ENCODE measurements at regions not wholly inside any gene's neighbourhood (a gene's known extent, or its start where the extent isn't known, plus 50 kb on each side); places are given as distances from the start of the nearest gene placed in this dataset.

DNA sequence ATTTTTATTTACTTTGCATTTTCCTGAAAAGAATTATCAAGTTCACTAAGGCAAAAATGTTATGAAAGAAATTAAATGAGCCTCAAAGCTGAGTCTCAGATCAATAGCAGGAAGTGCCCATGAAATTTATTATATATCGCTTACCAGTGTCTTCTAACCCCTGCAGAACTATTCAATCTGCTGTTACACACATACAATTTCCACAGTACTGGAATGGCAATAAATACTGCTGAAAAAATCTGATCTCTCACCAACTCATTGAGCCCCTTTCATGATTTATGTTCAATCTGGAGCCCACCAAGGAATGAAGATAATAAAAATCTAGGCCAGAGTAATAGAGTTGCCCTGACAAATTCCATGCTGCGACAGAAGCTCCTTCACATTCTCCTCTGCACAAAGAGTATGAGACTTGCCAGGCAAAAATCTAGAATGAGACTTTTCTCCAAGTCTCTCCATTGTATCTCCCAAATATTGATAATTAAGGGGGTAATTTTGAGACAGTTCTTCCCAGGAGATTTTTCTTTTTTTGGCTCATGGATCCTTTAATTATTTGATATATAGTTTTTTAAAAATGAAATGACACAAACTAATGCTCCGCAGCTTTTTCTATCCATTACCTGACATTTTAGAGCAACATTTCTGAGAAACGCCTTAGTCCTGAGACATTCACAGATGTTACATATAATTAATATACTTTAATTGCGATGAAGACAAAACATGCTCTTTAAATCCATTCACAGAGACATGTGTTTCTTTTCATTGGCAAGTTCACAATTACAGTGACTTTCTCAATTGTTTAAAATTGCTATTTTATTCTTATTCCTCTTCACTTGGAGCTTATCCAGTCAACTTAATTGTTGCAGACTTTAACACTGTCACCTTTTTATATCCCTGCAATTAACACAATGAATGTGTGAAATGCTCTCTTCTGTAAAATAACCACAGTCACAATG is 1020.4 kb downstream of the CBLN2 start:
- no peak for DNase-seq (ENCODE audit: low read depth in 2 of 2)

DNA sequence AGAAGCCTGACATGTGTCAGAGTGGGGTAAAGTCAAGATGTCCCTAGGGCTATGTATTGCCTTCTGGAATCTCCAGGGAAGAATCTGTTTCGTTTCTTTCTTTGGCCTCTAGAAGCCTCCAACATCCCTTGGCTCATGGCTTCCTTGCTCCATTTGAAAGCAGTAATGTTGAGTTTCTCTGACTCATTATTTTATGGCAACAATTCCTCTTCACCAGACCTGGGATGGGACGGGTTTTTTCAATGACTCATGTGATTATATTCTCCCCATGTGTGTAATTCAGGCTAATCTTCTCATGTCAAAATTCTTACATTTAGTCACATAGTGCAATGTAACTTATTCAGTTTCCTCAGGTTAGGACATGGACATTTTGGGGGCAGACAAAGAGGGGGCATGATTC is 1038.6 kb downstream of the CBLN2 start:
- DNase-seq (ENCODE audit: low read depth in 2 of 2): no peak

- no peak for DNase-seq (ENCODE audit: low read depth in 2 of 2)
These were observed 1040.9 kb downstream of the CBLN2 start for GRCh38 chr18:71503222-71503621.

- no peak for DNase-seq (ENCODE audit: low read depth in 2 of 2)
These were observed 1058.5 kb downstream of the CBLN2 start for GRCh38 chr18:71485611-71486010.

DNA sequence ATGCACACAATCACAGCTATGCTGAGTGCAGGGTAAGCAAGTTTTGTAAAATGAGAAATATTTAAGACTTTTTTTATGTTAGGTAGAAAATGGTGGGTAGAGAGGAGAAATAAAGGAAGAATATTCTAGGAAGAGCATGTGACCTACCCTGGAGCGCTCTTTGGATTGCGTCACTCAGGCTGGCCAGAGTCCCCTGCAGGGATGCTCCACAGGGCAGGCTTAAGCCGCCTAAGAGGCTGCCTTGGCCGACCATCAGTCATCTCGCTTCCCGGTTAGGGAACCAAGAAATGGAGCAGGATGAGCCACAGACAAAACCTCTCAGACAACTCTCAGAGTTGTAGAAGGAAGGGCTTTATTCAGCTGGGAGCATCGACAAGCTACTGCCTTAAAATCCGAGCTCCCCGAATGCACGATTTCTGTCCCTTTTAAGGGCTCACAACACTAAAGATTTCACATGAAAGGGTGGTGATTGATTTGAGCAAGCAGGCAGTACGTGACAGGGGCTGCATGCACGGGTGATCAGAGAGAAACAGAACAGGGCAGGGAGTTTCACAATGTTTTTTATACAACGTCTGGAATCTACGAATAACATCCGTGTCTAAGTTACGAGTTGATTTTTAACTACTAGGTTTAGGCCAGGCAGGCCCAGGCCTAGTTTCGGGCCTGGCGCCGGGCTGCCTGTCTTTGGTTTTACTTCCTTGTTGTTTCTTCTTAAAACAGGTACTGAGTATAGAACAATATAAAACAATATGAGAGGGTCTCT is 1072.0 kb downstream of the CBLN2 start:
- no peak for DNase-seq (ENCODE audit: low read depth in 2 of 2)

GRCh38 chr18:71456206-71456605 is 1087.9 kb downstream of the CBLN2 start:
- no peak for DNase-seq (ENCODE audit: low read depth in 2 of 2)

GRCh38 chr18:71450257-71450656 is 1093.9 kb downstream of the CBLN2 start:
- DNase-seq (ENCODE audit: low read depth in 2 of 2): no peak

DNA sequence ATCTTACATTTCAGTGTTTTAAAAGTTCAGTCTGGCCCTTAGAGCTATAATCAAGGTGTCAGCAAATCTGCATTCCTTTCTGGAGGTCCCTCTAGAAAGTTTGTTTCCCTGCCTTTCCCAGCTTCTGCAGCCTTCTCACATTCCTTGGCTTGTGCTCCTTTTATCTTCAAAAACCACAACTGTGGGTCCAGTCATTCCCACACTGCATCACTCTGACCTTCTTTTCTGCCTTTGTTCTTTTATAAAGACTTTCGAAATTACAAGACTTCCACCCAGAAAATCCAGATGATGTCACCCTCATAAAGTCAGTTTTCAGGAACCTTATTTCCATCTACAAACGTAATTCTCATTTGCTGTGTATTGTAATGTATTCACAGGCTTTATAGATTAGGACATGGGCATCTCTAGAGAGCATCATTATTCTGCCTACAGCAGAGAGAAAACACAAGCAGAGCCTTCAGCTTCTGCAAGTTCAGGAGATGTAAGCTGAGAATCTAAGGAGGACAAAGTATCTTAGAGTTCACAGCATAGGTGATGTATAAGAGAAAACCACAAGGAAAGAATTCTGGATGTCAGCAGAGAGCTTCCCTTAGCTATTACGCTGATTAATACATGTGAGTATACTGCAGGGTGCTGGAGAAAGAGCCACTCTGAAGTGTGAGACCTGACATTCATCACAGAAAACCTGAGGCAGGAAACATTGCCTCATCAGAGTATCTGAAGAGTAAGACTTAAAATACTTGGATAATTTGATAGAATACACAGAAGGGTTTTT is 1100.2 kb downstream of the CBLN2 start:
- DNase-seq (ENCODE audit: low read depth in 2 of 2): no peak

DNA sequence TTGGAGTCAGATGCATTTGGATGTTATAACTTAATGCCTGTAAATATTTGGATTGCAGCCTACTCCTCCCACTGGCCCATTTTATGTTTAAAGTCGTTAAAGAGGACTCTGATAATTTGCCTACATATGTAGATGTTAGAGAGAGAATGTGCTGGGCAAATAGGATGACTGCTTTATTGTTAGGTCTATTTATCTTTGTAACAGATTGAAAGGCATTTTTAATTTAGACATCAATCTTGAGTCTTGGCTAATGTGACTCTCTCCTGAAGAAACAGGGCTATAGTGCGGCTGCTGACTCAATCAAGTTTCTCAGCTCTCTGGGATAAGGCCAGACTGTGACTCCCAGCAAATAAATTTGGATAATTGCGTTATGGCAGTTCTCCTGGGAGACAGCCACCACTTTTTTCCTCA is 1101.4 kb downstream of the CBLN2 start:
- no peak for DNase-seq (ENCODE audit: low read depth in 2 of 2)

GRCh38 chr18:71441156-71441555 is 1103.0 kb downstream of the CBLN2 start:
- no peak for DNase-seq (ENCODE audit: low read depth in 2 of 2)

GRCh38 chr18:71437511-71437910 is 1106.6 kb downstream of the CBLN2 start:
- DNase-seq (ENCODE audit: low read depth in 2 of 2): no peak

DNA sequence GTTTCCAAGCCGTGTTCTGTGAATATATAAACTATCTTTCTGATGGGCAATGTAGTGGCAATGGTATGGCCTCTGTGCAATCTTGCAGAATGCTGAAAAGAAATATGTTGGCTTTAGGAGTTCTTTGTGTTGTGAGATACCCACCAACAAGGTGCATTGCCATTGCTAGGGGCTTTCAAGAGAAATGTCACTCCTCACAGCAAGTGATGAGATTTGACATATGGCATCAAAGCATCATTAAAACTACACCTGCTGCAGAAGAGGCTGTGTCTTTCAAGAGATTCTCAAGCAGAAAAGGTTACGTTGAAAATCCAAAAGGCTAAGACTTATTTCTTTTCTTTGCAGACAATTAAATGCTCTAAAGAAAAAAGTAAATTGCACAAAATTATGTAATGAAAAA is 1110.8 kb downstream of the CBLN2 start:
- DNase-seq (ENCODE audit: low read depth in 2 of 2): no peak

DNA sequence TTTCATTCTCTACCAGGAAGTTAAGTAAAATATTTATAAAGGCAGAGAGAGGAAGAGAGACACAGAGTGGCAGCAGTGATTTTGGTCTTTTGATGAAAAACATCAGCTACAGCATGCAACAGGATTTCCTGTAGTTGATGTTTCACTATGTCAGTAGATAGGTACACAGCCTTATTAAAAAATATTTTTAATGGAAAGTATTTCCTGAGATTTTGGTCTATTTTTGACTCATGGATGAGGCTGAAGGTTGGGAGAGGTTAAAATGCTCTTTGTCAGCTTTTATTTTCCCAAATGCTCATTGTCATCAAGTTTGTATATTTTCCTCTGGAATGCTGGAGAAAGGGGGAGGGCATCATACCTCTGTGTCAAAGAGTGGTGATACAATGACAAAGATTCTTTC is 1112.5 kb downstream of the CBLN2 start:
- DNase-seq (ENCODE audit: low read depth in 2 of 2): no peak

DNA sequence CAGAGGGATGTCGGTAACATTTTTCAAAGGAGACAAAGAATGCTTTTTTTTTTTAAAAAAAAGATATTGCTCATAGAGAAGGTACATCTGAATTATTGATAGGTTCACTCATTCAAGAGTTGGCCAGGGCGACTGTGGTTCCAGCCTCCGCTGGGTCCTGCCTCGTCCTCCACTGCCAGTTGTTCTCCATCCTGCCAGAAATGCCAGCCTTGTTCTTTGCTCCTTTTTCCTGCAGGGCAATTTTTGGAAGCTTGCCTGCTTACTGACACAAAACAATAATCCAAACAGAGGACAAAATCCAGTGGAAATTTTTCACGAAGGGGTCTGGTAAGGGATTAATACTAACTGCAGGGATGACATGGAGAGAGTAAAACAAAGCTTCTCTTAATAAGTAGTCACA is 1113.0 kb downstream of the CBLN2 start:
- no peak for DNase-seq (ENCODE audit: low read depth in 2 of 2)

DNA sequence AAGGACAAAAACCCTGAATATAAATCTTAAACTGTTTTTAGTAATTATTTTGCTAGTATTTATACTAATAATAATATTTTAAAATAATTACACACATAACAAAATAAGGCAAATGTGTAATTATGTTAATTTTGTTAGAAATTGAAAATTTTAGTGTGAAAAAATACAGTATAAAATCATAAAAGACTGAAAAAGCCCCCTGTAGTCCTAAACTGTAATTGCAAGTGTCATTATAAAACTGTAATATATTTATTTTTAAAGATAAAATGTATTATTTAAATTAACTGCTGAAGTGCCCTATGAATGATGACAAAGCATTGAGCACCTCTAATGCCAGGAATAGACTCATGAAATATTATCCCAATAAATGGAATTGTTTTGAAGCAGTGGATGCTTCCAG is 1117.7 kb downstream of the CBLN2 start:
- no peak for DNase-seq (ENCODE audit: low read depth in 2 of 2)

GRCh38 chr18:71405169-71405809 is 1116.4 kb downstream of the SOCS6 start:
- DNase-seq (ENCODE audit: low read depth in 2 of 2): no peak

DNA sequence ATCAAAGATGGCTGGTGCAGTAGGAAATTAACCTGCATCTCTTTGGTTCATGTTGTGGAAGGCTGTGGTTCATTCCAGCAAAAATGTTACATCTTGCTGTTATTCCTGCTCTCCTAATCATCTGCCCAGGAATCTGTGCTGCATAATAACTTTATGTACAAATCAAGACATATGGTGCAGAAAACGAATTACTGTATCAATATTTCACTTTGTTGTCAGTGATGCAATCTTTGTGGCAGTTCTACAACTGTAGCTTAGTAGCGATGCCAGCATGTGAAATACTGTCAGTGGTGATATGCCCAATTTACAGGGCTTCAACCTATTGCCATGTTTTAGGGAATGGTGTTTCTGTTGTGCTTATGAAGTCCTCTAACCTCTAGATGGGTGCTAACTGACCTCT is 1114.7 kb downstream of the SOCS6 start:
- DNase-seq (ENCODE audit: low read depth in 2 of 2): no peak

DNA sequence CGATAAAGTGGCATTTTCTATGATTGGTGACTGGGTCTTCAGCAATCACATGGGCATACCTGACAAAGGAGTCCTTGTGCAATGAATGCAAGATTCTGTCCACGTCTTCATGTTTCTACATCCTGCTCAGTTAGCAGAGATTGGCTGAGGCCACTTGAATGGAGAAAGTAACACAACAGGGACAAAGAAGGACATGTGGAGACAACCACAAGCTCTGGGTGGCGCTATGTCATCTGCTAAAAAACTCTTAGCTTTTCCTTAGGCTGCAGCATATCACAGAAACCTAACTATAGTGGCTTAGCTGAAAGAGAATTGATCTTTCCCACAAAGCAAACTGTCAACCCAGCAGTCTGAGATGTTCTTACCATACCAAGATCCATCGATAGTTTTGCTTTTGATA is 1109.7 kb downstream of the SOCS6 start:
- no peak for DNase-seq (ENCODE audit: low read depth in 2 of 2)

DNA sequence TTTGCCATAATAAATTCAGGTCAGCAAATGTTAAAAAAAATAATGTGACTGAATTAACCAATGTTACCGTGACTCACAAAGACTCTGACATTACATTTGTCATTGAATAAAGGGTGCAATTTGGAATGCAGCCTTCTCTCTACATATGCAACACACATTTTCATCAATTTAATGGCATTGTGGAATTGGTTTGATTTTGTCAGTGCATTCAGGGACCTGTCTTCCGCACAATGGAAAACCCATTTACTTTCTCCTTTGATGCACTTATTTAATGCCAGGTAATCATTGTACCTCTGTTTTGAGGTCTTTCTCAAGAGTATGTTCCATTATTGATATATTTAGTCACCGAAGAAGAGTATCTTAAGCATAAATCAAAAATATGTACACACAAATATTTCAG is 1099.3 kb downstream of the SOCS6 start:
- no peak for DNase-seq (ENCODE audit: low read depth in 2 of 2)

DNA sequence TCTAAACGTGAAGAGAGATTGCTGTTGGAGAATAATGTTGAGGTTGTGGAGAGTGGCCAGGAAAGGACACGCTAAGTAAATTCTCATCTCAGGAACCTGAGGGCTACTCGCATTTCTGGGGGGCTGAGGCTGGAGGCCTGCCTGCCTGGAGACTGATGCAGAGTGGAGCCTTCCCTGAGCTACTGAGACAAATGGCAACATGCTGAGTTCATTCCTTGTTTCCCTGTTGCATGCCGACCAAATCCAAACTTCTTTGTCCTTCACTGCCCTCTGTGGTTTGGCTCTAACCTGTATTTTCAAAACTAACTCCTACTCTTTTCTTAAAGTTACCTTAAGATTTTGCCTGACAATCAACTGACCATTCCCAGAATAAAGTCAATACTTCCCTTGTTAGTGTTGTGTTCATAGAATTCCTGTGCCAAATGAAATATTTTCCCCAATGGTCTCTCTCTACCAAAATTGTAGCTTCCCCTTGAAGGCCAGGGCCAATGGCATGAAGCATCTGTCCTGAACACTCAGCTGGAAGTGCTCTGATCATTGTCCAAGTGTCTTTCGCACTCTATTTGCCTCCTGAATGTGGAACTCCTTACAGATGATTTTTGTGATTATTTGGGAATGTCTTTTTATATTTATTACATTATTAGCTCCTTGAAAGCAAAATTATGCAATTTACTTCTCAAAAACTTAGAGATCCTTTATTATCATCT is 1085.6 kb downstream of the SOCS6 start:
- DNase-seq (ENCODE audit: low read depth in 2 of 2): no peak

DNA sequence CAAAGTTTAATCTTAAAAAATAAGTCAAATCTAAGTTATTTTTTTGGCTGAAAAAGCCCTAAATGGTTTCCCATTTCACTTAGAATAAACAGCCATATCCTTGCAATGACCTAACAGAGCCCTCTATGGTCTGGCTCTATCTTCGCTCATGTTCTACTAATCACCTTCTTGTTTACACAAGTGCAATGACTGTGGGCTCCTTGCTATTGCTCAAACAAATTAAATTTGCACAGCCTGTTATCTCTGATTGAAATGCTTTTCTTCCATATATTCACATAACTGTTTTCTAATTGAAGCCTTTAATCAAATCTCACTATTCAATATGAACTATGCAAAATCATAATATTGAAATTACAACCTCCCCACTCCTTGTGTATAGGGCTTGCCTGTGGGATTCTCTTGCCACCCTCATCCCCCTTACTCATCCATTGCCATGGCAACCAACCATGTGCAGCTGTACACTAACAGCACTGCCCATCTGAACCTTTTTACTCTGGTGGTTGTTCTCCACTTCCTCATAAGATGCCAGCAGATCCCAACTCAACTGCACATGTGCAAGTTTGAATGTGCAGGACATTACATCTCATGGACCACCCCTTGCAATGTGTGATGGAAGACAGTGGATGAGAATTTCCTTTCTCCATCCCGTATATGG is 1083.2 kb downstream of the SOCS6 start:
- no peak for DNase-seq (ENCODE audit: low read depth in 2 of 2)

Data from stimulated activated CD4-positive, alpha-beta T cell treated with anti-CD3 and anti-CD28 coated beads, Interleukin-4, amount 100 ng/mL, for 48 hours (primary cell).